ENCODE measurements at regions not wholly inside any gene's neighbourhood (a gene's known extent, or its start where the extent isn't known, plus 50 kb on each side); places are given as distances from the start of the nearest gene placed in this dataset.
A peak's percentile ranks its signal among the peaks of the same experiment; 100 is the strongest.

GRCh38 chr19:31444931-31445330, 95.7 kb upstream of the TSHZ3 start:
- Histone ChIP-seq H3K4me1 (ENCODE audit: insufficient read depth) (no peaks in the 10 kb centered on the region), H3K27me3 (no peaks in the 10 kb centered on the region), H4K20me1 (ENCODE audit: insufficient read depth, poor library complexity, severe bottlenecking) (no peaks in the 10 kb centered on the region), H3K79me2 (no peaks in the 10 kb centered on the region), H2AFZ (no peak overlapping the region), H3K9me2 (replicated peaks; ENCODE audit: insufficient read depth) (no peaks in the 10 kb centered on the region), H3K27ac (no peak overlapping the region), H3K4me3 (no peak overlapping the region), H3K4me2 (no peak overlapping the region), H3K9me3 (ENCODE audit: low read depth) (peaks cover 2% of the 10 kb centered on the region), H3K36me3 (replicated peaks; ENCODE audit: insufficient read depth, low read depth) (no peaks in the 10 kb centered on the region)
- TF ChIP-seq EZH2phosphoT487 (IDR thresholded peaks at IDR 0.05; ENCODE audit: low read depth, severe bottlenecking, unreplicated experiment) (no peak), CTCF (IDR thresholded peaks at IDR 0.05; ENCODE audit: poor library complexity) (no peak), EZH2 (IDR thresholded peaks at IDR 0.05; ENCODE audit: borderline replicate concordance) (no peak)
- 89% methylated on average over 4 of the region's 4 CpGs for WGBS (ENCODE audit: low lambda C conversion rate, missing lambda C conversion rate)
- DNase-seq (ENCODE audit: low spot score): no peak

- no peak for DNase-seq (ENCODE audit: low spot score)
- Histone ChIP-seq H4K20me1 (ENCODE audit: insufficient read depth, poor library complexity, severe bottlenecking) (no peaks in the 10 kb centered on the region), H3K9me3 (ENCODE audit: low read depth) (peaks cover 2% of the 10 kb centered on the region), H2AFZ (no peak overlapping the region), H3K36me3 (replicated peaks; ENCODE audit: insufficient read depth, low read depth) (no peaks in the 10 kb centered on the region), H3K79me2 (no peaks in the 10 kb centered on the region), H3K4me3 (no peak overlapping the region), H3K27me3 (no peaks in the 10 kb centered on the region), H3K4me2 (no peak overlapping the region), H3K9me2 (replicated peaks; ENCODE audit: insufficient read depth) (no peaks in the 10 kb centered on the region), H3K4me1 (ENCODE audit: insufficient read depth) (no peaks in the 10 kb centered on the region), H3K27ac (no peak overlapping the region)
- TF ChIP-seq CTCF (IDR thresholded peaks at IDR 0.05; ENCODE audit: poor library complexity) (no peak), EZH2phosphoT487 (IDR thresholded peaks at IDR 0.05; ENCODE audit: low read depth, severe bottlenecking, unreplicated experiment) (no peak)
- 100% methylated on average over 1 of the region's 1 CpG for WGBS (ENCODE audit: low lambda C conversion rate, missing lambda C conversion rate)
Measured at GRCh38 chr19:31445406-31445805, 96.2 kb upstream of the TSHZ3 start.

- Histone ChIP-seq H3K36me3 (replicated peaks; ENCODE audit: insufficient read depth, low read depth) (no peaks in the 10 kb centered on the region), H3K9me2 (replicated peaks; ENCODE audit: insufficient read depth) (no peaks in the 10 kb centered on the region), H3K27me3 (no peaks in the 10 kb centered on the region), H3K79me2 (no peaks in the 10 kb centered on the region), H4K20me1 (ENCODE audit: insufficient read depth, poor library complexity, severe bottlenecking) (no peaks in the 10 kb centered on the region), H2AFZ (no peak overlapping the region), H3K9me3 (ENCODE audit: low read depth) (peaks cover 2% of the 10 kb centered on the region), H3K4me3 (no peak overlapping the region), H3K4me1 (ENCODE audit: insufficient read depth) (no peaks in the 10 kb centered on the region), H3K4me2 (no peak overlapping the region), H3K27ac (no peak overlapping the region)
- 56% methylated on average over 7 of the region's 7 CpGs for WGBS (ENCODE audit: low lambda C conversion rate, missing lambda C conversion rate)
- TF ChIP-seq EZH2 (IDR thresholded peaks at IDR 0.05; ENCODE audit: borderline replicate concordance) (no peak), CTCF (IDR thresholded peaks at IDR 0.05; ENCODE audit: poor library complexity) (no peak), EZH2phosphoT487 (IDR thresholded peaks at IDR 0.05; ENCODE audit: low read depth, severe bottlenecking, unreplicated experiment) (no peak)
- peak; percentile 60 for DNase-seq (ENCODE audit: low spot score)
Measured at GRCh38 chr19:31448221-31448657, 99.0 kb upstream of the TSHZ3 start.

- no peaks in the 10 kb centered on the region for H3K4me1 ChIP-seq (ENCODE audit: insufficient read depth)
- DNase-seq (ENCODE audit: low spot score): no peak
- WGBS (ENCODE audit: low lambda C conversion rate, missing lambda C conversion rate): 91% methylated on average over 4 of the region's 4 CpGs
Measured at GRCh38 chr19:31449379-31449778, 100.1 kb upstream of the TSHZ3 start.

More at GRCh38 chr19:31449379-31449778, 100.1 kb upstream of the TSHZ3 start:
- no peaks in the 10 kb centered on the region for H3K36me3 ChIP-seq (replicated peaks; ENCODE audit: insufficient read depth, low read depth)
- H3K79me2 ChIP-seq: no peaks in the 10 kb centered on the region
- no peaks in the 10 kb centered on the region for H4K20me1 ChIP-seq (ENCODE audit: insufficient read depth, poor library complexity, severe bottlenecking)
- H3K4me3 ChIP-seq: no peak overlapping the region
- no peak overlapping the region for H3K27ac ChIP-seq
- no peaks in the 10 kb centered on the region for H3K27me3 ChIP-seq
- no peak overlapping the region for H3K4me2 ChIP-seq
- TF ChIP-seq CTCF (IDR thresholded peaks at IDR 0.05; ENCODE audit: poor library complexity) (no peak), EZH2 (IDR thresholded peaks at IDR 0.05; ENCODE audit: borderline replicate concordance) (no peak), EZH2phosphoT487 (IDR thresholded peaks at IDR 0.05; ENCODE audit: low read depth, severe bottlenecking, unreplicated experiment) (no peak)
- peaks cover 2% of the 10 kb centered on the region for H3K9me3 ChIP-seq (ENCODE audit: low read depth)
- no peaks in the 10 kb centered on the region for H3K9me2 ChIP-seq (replicated peaks; ENCODE audit: insufficient read depth)
- no peak overlapping the region for H2AFZ ChIP-seq
